ENCODE measurements at regions not wholly inside any gene's neighbourhood (a gene's known extent, or its start where the extent isn't known, plus 50 kb on each side); places are given as distances from the start of the nearest gene placed in this dataset.

- no peak for TF ChIP-seq HBP1 (CRISPR knock-in tag; IDR thresholded peaks at IDR 0.05)
- TF ChIP-seq ARID1B (IDR thresholded peaks at IDR 0.05): peak; percentile 87
- no peak for TF ChIP-seq NR3C1 (CRISPR knock-in tag; IDR thresholded peaks at IDR 0.05)
- no peak for TF ChIP-seq MGA (IDR thresholded peaks at IDR 0.05)
- TF ChIP-seq ZNF609 (CRISPR knock-in tag; IDR thresholded peaks at IDR 0.05; ENCODE audit: borderline replicate concordance): no peak
- TF ChIP-seq HNRNPUL1 (IDR thresholded peaks at IDR 0.05; ENCODE audit: low read length): no peak
- TF ChIP-seq NCOA4 (IDR thresholded peaks at IDR 0.05; ENCODE audit: partially characterized antibody): no peak
- TF ChIP-seq MCM3 (IDR thresholded peaks at IDR 0.05): no peak
- TF ChIP-seq RBM39 (optimal IDR thresholded peaks at IDR 0.05; ENCODE audit: low read depth, low read length): no peak
- TF ChIP-seq DNMT1 (IDR thresholded peaks at IDR 0.05): no peak
- TF ChIP-seq BCOR (IDR thresholded peaks at IDR 0.05): no peak
Observed at GRCh38 chr9:127561491-127562278, 50.4 kb upstream of the STXBP1 start (continued).
